Neural cell (in vitro differentiated cells): ENCODE measurements at regions not wholly inside any gene's neighbourhood (a gene's known extent, or its start where the extent isn't known, plus 50 kb on each side); places are given as distances from the start of the nearest gene placed in this dataset.

Experiments used
- H2AFZ ChIP-seq: fragments of 200-600, 300-800 bp; sonication (generic), shearing (Covaris generic); 2 replicates; pipeline ENCODE4 v1.6.0; 2014; ENCODE audit warnings: low read depth, mild to moderate bottlenecking, antibody characterized with exemption, low read length, moderate library complexity
- H3F3A ChIP-seq: fragments of 200-600 bp; shearing (Covaris generic); 2 replicates; pipeline ENCODE4 v1.6.1; 2016; ENCODE audit warnings: mild to moderate bottlenecking, moderate library complexity, mixed read lengths, antibody characterized with exemption, low read length; ENCODE audit not compliant: insufficient read depth, poor library complexity, severe bottlenecking
- H3K27ac ChIP-seq: fragments of 200-600, 300-800 bp; sonication (generic), shearing (Covaris generic); 2 replicates; pipeline ENCODE4 v1.5.1; 2014; ENCODE audit warnings: mild to moderate bottlenecking, low read length, moderate library complexity
- H3K27me3 ChIP-seq: fragments of 300-800, 200-600 bp; sonication (generic), shearing (Covaris generic); 2 replicates; pipeline ENCODE4 v1.6.0; 2014; ENCODE audit warnings: mild to moderate bottlenecking, low read depth, low read length, moderate library complexity; ENCODE audit not compliant: insufficient read depth
- H3K36me3 ChIP-seq: fragments of 300-800, 200-600 bp; sonication (generic), shearing (Covaris generic); 2 replicates; pipeline ENCODE4 v1.5.1; 2014; ENCODE audit warnings: mild to moderate bottlenecking, antibody characterized with exemption, low read length, moderate library complexity; ENCODE audit not compliant: insufficient read depth
- H3K4me2 ChIP-seq: fragments of 300-800, 200-600 bp; sonication (generic), shearing (Covaris generic); 2 replicates; pipeline ENCODE4 v1.6.0; 2014; ENCODE audit warnings: mild to moderate bottlenecking, low read length
- H3K4me3 ChIP-seq: fragments of 300-800, 200-600 bp; sonication (generic), shearing (Covaris generic); 2 replicates; pipeline ENCODE4 v1.5.1; 2014; ENCODE audit warnings: mild to moderate bottlenecking, low read length, moderate library complexity
- H3K79me2 ChIP-seq: fragments of 200-600 bp; shearing (Covaris generic); replicated peaks from 2 replicates; pipeline ENCODE4 v1.6.0; 2014; ENCODE audit warnings: mild to moderate bottlenecking, low read length, moderate library complexity; ENCODE audit not compliant: insufficient read depth
- H3K9ac ChIP-seq: fragments of 300-800, 200-600 bp; sonication (generic), shearing (Covaris generic); 2 replicates; pipeline ENCODE4 v1.6.1; 2016; ENCODE audit warnings: mild to moderate bottlenecking, low read length, mixed read lengths
- H3K9me2 ChIP-seq: fragments of 200-600 bp; shearing (Covaris generic); 2 replicates; pipeline ENCODE4 v1.6.1; 2016; ENCODE audit warnings: mild to moderate bottlenecking, low read length, mixed read lengths; ENCODE audit not compliant: insufficient read depth
- H3K9me3 ChIP-seq: fragments of 200-600, 300-800 bp; sonication (generic), shearing (Covaris generic); 2 replicates; pipeline ENCODE4 v1.6.1; 2016; ENCODE audit warnings: mild to moderate bottlenecking, mixed run types, low read length, moderate library complexity, mixed read lengths
- H4K20me1 ChIP-seq: fragments of 200-600 bp; shearing (Covaris generic); 2 replicates; pipeline ENCODE4 v1.6.1; 2016; ENCODE audit warnings: mild to moderate bottlenecking, mixed run types; ENCODE audit not compliant: insufficient read depth
- CTCF ChIP-seq: fragments of 450-650 bp; IDR thresholded peaks from 2 replicates; pipeline ENCODE4 v1.5.1; 2014; ENCODE audit warnings: antibody characterized with exemption, mild to moderate bottlenecking, moderate library complexity; ENCODE audit not compliant: poor library complexity, severe bottlenecking
- EP300 ChIP-seq: fragments of 450-650 bp; conservative IDR thresholded peaks from 2 replicates; pipeline ENCODE4 v1.6.1; 2014; ENCODE audit warnings: antibody characterized with exemption, mild to moderate bottlenecking, moderate library complexity; ENCODE audit not compliant: poor library complexity, severe bottlenecking
- EZH2 ChIP-seq: fragments of 200-600, 300-800 bp; shearing (Covaris generic), sonication (generic); IDR thresholded peaks from 2 replicates; pipeline ENCODE4 v1.6.1; 2014; ENCODE audit warnings: antibody characterized with exemption, low read length, borderline replicate concordance, mild to moderate bottlenecking; ENCODE audit not compliant: insufficient read depth, poor library complexity, severe bottlenecking
- MXI1 ChIP-seq: fragments of 450-650 bp; conservative IDR thresholded peaks from 2 replicates; pipeline ENCODE4 v1.6.1; 2014; ENCODE audit warnings: antibody characterized with exemption, mild to moderate bottlenecking; ENCODE audit not compliant: poor library complexity, severe bottlenecking
- POLR2AphosphoS5 ChIP-seq: IDR thresholded peaks from 2 replicates; pipeline ENCODE4 v1.6.1; 2012
- RAD21 ChIP-seq: fragments of 450-650 bp; conservative IDR thresholded peaks from 2 replicates; pipeline ENCODE4 v1.6.1; 2014; ENCODE audit warnings: antibody characterized with exemption, mild to moderate bottlenecking, moderate library complexity
- SMC3 ChIP-seq: fragments of 450-650 bp; conservative IDR thresholded peaks from 2 replicates; pipeline ENCODE4 v1.6.1; 2014; ENCODE audit warnings: antibody characterized with exemption, mild to moderate bottlenecking, moderate library complexity; ENCODE audit not compliant: poor library complexity
- TAF1 ChIP-seq: IDR thresholded peaks from 2 replicates; pipeline ENCODE4 v1.6.1; 2012; ENCODE audit warnings: low read depth
- TF ChIP-seq, protein P1 (sequence below): IDR thresholded peaks from 2 replicates; pipeline ENCODE4 v1.6.1; 2012; ENCODE audit warnings: borderline replicate concordance

DNA sequence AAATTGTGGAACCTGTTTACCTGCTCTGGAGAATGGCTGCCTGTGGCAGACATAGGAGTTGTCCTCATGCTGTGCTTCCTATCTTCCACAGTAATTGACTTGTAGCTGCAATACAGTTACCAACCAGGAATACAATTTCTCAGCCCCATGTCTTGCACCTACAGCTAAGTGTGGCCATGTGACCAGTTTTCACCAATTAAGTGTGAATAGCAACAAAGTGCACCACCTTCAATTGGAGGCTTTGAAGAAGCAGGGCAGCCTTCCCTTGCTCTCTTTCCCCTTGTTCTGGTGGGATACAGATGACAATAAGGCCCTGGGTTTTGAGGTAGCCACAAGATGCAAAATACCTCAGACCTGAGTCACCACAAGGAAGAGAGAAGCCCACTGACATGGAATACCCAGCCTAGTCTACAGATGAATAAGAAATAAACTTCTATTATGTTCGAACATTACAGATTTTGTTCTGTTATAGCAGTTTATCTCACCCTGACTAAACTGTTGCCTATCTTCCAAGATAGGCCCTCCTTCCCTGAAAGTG, 70.2 kb upstream of the S1PR1 start:
- no peak overlapping the region for H3K4me2 ChIP-seq
- H3K27me3 ChIP-seq, result no peaks in the 10 kb centered on the region

DNA sequence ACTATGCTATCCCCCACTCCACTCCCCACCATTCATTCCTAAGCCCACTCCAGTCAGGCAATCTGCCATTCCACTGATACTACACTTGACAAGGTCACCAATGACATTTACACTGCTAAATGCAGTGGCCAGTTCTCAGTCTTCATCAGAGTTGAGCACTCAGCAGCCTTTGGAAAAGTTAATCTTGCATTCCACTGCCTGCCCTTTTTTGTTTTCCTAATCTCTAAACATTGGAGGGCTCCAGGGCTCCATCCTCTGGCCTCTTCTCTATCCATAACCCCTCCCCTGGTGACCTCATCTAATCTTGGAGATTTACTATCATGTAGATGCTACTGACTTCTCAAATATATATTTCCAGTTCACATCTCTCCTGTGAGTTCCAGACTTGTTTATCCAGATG, 70.9 kb upstream of the S1PR1 start:
- H3K4me3 ChIP-seq, result no peak overlapping the region
- no peak overlapping the region for H3K4me2 ChIP-seq
- H4K20me1 ChIP-seq, result no peaks in the 10 kb centered on the region
- TF ChIP-seq TAF1 (no peak), POLR2AphosphoS5 (no peak), RAD21 (no peak), EP300 (no peak), EZH2 (no peak)
- TF ChIP-seq, protein P1, sequence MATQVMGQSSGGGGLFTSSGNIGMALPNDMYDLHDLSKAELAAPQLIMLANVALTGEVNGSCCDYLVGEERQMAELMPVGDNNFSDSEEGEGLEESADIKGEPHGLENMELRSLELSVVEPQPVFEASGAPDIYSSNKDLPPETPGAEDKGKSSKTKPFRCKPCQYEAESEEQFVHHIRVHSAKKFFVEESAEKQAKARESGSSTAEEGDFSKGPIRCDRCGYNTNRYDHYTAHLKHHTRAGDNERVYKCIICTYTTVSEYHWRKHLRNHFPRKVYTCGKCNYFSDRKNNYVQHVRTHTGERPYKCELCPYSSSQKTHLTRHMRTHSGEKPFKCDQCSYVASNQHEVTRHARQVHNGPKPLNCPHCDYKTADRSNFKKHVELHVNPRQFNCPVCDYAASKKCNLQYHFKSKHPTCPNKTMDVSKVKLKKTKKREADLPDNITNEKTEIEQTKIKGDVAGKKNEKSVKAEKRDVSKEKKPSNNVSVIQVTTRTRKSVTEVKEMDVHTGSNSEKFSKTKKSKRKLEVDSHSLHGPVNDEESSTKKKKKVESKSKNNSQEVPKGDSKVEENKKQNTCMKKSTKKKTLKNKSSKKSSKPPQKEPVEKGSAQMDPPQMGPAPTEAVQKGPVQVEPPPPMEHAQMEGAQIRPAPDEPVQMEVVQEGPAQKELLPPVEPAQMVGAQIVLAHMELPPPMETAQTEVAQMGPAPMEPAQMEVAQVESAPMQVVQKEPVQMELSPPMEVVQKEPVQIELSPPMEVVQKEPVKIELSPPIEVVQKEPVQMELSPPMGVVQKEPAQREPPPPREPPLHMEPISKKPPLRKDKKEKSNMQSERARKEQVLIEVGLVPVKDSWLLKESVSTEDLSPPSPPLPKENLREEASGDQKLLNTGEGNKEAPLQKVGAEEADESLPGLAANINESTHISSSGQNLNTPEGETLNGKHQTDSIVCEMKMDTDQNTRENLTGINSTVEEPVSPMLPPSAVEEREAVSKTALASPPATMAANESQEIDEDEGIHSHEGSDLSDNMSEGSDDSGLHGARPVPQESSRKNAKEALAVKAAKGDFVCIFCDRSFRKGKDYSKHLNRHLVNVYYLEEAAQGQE, result no peak
- no peak overlapping the region for H2AFZ ChIP-seq
- H3K9ac ChIP-seq, result no peak overlapping the region
- no peaks in the 10 kb centered on the region for H3K27me3 ChIP-seq
- H3K36me3 ChIP-seq, result no peaks in the 10 kb centered on the region
- H3K9me3 ChIP-seq, result no peaks in the 10 kb centered on the region
- no peaks in the 10 kb centered on the region for H3K79me2 ChIP-seq
- no peaks in the 10 kb centered on the region for H3K9me2 ChIP-seq
- no peak overlapping the region for H3K27ac ChIP-seq
- H3F3A ChIP-seq, result no peaks in the 10 kb centered on the region

More for the DNA sequence above, 70.2 kb upstream of the S1PR1 start:
- Histone ChIP-seq H3K9me3 (no peaks in the 10 kb centered on the region), H4K20me1 (no peaks in the 10 kb centered on the region), H3K27ac (no peak overlapping the region), H3K9me2 (no peaks in the 10 kb centered on the region), H3F3A (no peaks in the 10 kb centered on the region), H3K9ac (no peak overlapping the region), H3K79me2 (no peaks in the 10 kb centered on the region), H3K36me3 (no peaks in the 10 kb centered on the region), H3K4me3 (no peak overlapping the region), H2AFZ (no peak overlapping the region)
- TF ChIP-seq, protein P1, result no peak
- TF ChIP-seq TAF1, result no peak
- no peak for TF ChIP-seq MXI1
- TF ChIP-seq EP300, result no peak
- TF ChIP-seq RAD21, result no peak
- TF ChIP-seq SMC3, result no peak
- no peak for TF ChIP-seq POLR2AphosphoS5
- TF ChIP-seq CTCF, result no peak
